Neuronal stem cell (in vitro differentiated cells): ENCODE measurements at regions not wholly inside any gene's neighbourhood (a gene's known extent, or its start where the extent isn't known, plus 50 kb on each side); places are given as distances from the start of the nearest gene placed in this dataset.
A peak's percentile ranks its signal among the peaks of the same experiment; 100 is the strongest.
"Not testable (repeated sequence)": the region's sequence is repeated elsewhere in the genome, so short reads cannot be mapped to it uniquely, and the experiment has no call there.

ENCODE experiments used
- DNase-seq: peaks from one replicate; pipeline ENCODE4 v3.0.0-alpha.2; 2013; ENCODE audit warnings: low spot score
- H2AFZ ChIP-seq: one replicate; pipeline ENCODE4 v1.6.1; 2013; ENCODE audit warnings: mild to moderate bottlenecking, low read length, inconsistent platforms
- H2AK5ac ChIP-seq: 2 replicates; pipeline ENCODE4 v1.6.1; 2013; ENCODE audit warnings: low read depth, mild to moderate bottlenecking, inconsistent platforms, low read length, moderate library complexity, mixed read lengths
- H2BK120ac ChIP-seq: 2 replicates; pipeline ENCODE4 v1.6.1; 2013; ENCODE audit warnings: low read depth, mild to moderate bottlenecking, inconsistent platforms, low read length, moderate library complexity, mixed read lengths
- H2BK12ac ChIP-seq: one replicate; pipeline ENCODE4 v1.6.1; 2013; ENCODE audit warnings: low read length, inconsistent platforms
- H2BK15ac ChIP-seq: 2 replicates; pipeline ENCODE4 v1.6.1; 2013; ENCODE audit warnings: mild to moderate bottlenecking, low read length, inconsistent platforms, mixed read lengths
- H2BK5ac ChIP-seq: one replicate; pipeline ENCODE4 v1.6.1; 2013; ENCODE audit warnings: inconsistent platforms, mild to moderate bottlenecking, low read length, moderate library complexity
- H3K14ac ChIP-seq: one replicate; pipeline ENCODE4 v1.6.1; 2013; ENCODE audit warnings: low read length, inconsistent platforms
- H3K18ac ChIP-seq: 2 replicates; pipeline ENCODE4 v1.6.1; 2013; ENCODE audit warnings: low read length, inconsistent platforms
- H3K23ac ChIP-seq: 2 replicates; pipeline ENCODE4 v1.6.1; 2013; ENCODE audit warnings: low read depth, mild to moderate bottlenecking, mixed read lengths, low read length, inconsistent platforms; ENCODE audit not compliant: poor library complexity
- H3K27ac ChIP-seq: replicated peaks from 3 replicates; pipeline ENCODE4 v1.5.1; 2013; ENCODE audit warnings: low read length, inconsistent platforms
- H3K27me3 ChIP-seq, 3 experiments: 2 replicates each; pipeline ENCODE4 v1.6.1; 2013; ENCODE audit warnings: low read length in 3 of 3, mild to moderate bottlenecking in 2 of 3, inconsistent platforms in 1 of 3, low read depth in 1 of 3, mixed read lengths in 1 of 3, moderate library complexity in 1 of 3; ENCODE audit not compliant: control insufficient read depth in 3 of 3, insufficient read depth in 3 of 3
- H3K36me3 ChIP-seq, 2 donors: replicated peaks in 1 of 2; 2 replicates each; pipeline ENCODE4 v1.6.1; 2013; ENCODE audit warnings: low read length in 2 of 2; ENCODE audit not compliant: control insufficient read depth in 2 of 2, insufficient read depth in 2 of 2
- H3K4ac ChIP-seq: 2 replicates; pipeline ENCODE4 v1.6.1; 2013; ENCODE audit warnings: inconsistent platforms, mild to moderate bottlenecking, low read length, moderate library complexity
- H3K4me1 ChIP-seq, 2 donors: 1 replicate in 1 of 2; 2 replicates in 1 of 2; pipeline ENCODE4 v1.6.1; 2013; ENCODE audit warnings: low read length in 2 of 2, low read depth in 1 of 2; ENCODE audit not compliant: control insufficient read depth in 2 of 2, insufficient read depth in 1 of 2
- H3K4me2 ChIP-seq: one replicate; pipeline ENCODE4 v1.6.1; 2013; ENCODE audit warnings: mild to moderate bottlenecking, low read length, inconsistent platforms; ENCODE audit not compliant: insufficient read depth, poor library complexity, severe bottlenecking
- H3K4me3 ChIP-seq, 2 donors: 2 replicates each; pipeline ENCODE4 v1.5.1; 2013; ENCODE audit warnings: low read length in 2 of 2, mild to moderate bottlenecking in 2 of 2, inconsistent platforms in 1 of 2, moderate library complexity in 1 of 2
- H3K79me1 ChIP-seq: one replicate; pipeline ENCODE4 v1.6.1; 2013; ENCODE audit warnings: low read depth, mild to moderate bottlenecking, inconsistent platforms, low read length, moderate library complexity
- H3K9ac ChIP-seq: one replicate; pipeline ENCODE4 v1.6.1; 2013; ENCODE audit warnings: mild to moderate bottlenecking, low read depth, low read length, inconsistent platforms; ENCODE audit not compliant: poor library complexity
- H3K9me3 ChIP-seq, 2 donors: replicated peaks in 1 of 2; 2 replicates each; pipeline versions ENCODE3 to v1.6.1; 2013; ENCODE audit warnings: low read length in 2 of 2, mild to moderate bottlenecking in 2 of 2, inconsistent platforms in 1 of 2, low read depth in 1 of 2, mixed read lengths in 1 of 2, moderate library complexity in 1 of 2; ENCODE audit not compliant: control insufficient read depth in 2 of 2, insufficient read depth in 1 of 2
- H4K8ac ChIP-seq: one replicate; pipeline ENCODE4 v1.6.1; 2013; ENCODE audit warnings: low read depth, mild to moderate bottlenecking, inconsistent platforms, low read length, moderate library complexity
- H4K91ac ChIP-seq: one replicate; pipeline ENCODE4 v1.6.1; 2013; ENCODE audit warnings: low read length, low read depth, mild to moderate bottlenecking, inconsistent platforms; ENCODE audit not compliant: poor library complexity
- WGBS, 2 donors: extraction: QIAGEN DNeasy Blood & Tissue Kit; methylation state at CpG; one replicate each; pipeline ENCODE4 v1.1.7; 2013; ENCODE audit warnings: missing lambda C conversion rate in 2 of 2, mixed read lengths in 1 of 2; ENCODE audit not compliant: insufficient read length in 2 of 2, insufficient replicate concordance in 1 of 2; ENCODE audit errors: extremely low coverage in 2 of 2; 5-methylcytosine and 5-hydroxymethylcytosine counted together

GRCh38 chr14:35215110-35215813 lies 76.9 kb upstream of the PSMA6 start:
- Histone ChIP-seq H4K8ac (no peak overlapping the region), H3K27me3 (no peaks in the 10 kb centered on the region), H3K4me3 (no peak overlapping the region), H3K9me3 (no peaks in the 10 kb centered on the region), H3K23ac (no peak overlapping the region), H2BK120ac (no peak overlapping the region), H2BK5ac (no peak overlapping the region), H3K18ac (no peak overlapping the region), H3K4me2 (no peak overlapping the region), H3K36me3 (peaks cover 0 to 2% of the 10 kb centered on the region in 2 donors), H2BK12ac (no peak overlapping the region), H3K27ac (no peak overlapping the region), H2BK15ac (no peak overlapping the region), H3K79me1 (peaks cover 3% of the 10 kb centered on the region), H2AK5ac (no peak overlapping the region), H3K14ac (no peak overlapping the region), H3K4me1 (peaks cover 0 to 2% of the 10 kb centered on the region in 2 donors), H3K9ac (no peak overlapping the region), H4K91ac (no peak overlapping the region), H3K4ac (no peak overlapping the region), H2AFZ (no peak overlapping the region)
- WGBS, 2 donors: no CpG with 5 or more reads among the region's 5 CpGs
- peak; percentile 30 for DNase-seq

- not testable (repeated sequence) for H4K8ac ChIP-seq, H2BK120ac ChIP-seq, H2BK12ac ChIP-seq, H3K27ac ChIP-seq, H2BK15ac ChIP-seq, H3K79me1 ChIP-seq, H3K4me3 ChIP-seq, H3K14ac ChIP-seq, H3K36me3 ChIP-seq, H3K18ac ChIP-seq, H3K4me2 ChIP-seq, H3K4ac ChIP-seq, H3K27me3 ChIP-seq, H3K9ac ChIP-seq, H4K91ac ChIP-seq, H3K9me3 ChIP-seq, H3K4me1 ChIP-seq, H2AK5ac ChIP-seq, H2BK5ac ChIP-seq, H2AFZ ChIP-seq, H3K23ac ChIP-seq, DNase-seq
- no CpG with 5 or more reads among the region's 2 CpGs for WGBS, 2 donors
Measured at GRCh38 chr14:35218176-35218575, 74.0 kb upstream of the PSMA6 start.

GRCh38 chr14:35218963-35219362 lies 73.2 kb upstream of the PSMA6 start:
- Histone ChIP-seq H2BK15ac (no peak overlapping the region), H3K27me3 (no peaks in the 10 kb centered on the region), H2AK5ac (no peak overlapping the region), H3K27ac (no peak overlapping the region), H3K79me1 (peaks cover 3% of the 10 kb centered on the region), H2AFZ (no peak overlapping the region), H4K91ac (no peak overlapping the region), H3K9me3 (no peaks in the 10 kb centered on the region), H3K18ac (no peak overlapping the region), H3K23ac (no peak overlapping the region), H2BK5ac (no peak overlapping the region), H2BK12ac (no peak overlapping the region), H2BK120ac (no peak overlapping the region), H3K9ac (peak overlapping the region; percentile 3), H3K4me2 (no peak overlapping the region), H3K14ac (no peak overlapping the region), H3K4me1 (peaks cover 0 to 2% of the 10 kb centered on the region in 2 donors), H4K8ac (no peak overlapping the region), H3K4me3 (peak overlapping the region in 1 of 2 donors; percentile 46), H3K36me3 (peaks cover 0 to 2% of the 10 kb centered on the region in 2 donors), H3K4ac (no peak overlapping the region)
- no peak for DNase-seq
- no CpG with 5 or more reads among the region's 6 CpGs for WGBS, 2 donors

DNA sequence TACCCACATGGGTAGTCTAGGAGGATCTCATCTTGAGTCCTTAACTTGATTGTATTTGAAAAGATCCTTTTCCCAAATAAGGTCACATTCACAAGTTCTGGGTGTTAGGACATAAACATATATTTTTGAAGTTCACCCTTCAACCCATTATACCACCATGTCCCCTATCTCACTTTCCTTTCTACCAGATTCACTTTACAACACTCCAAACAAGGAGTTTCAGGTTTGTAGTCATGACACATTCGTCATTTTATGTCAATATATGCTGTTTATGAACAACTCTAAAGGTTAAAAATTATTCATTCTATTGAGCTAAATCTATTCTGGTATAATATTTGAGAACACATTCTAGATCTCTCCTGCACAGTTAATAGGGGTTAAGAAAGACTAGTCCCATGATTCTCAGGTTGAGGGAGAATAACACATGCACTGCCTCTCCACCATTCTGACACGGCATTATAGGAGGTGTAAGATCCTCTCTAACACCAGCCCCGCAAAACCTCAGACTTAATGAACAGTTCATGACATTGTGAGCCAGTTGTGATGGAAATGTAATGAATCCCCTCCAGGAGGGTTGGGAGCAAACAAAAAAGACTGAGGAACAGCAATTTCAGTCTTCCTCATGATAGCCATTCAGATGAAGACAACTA lies 72.0 kb upstream of the PSMA6 start:
- Histone ChIP-seq H3K14ac (no peak overlapping the region), H3K4me2 (no peak overlapping the region), H2BK12ac (no peak overlapping the region), H3K36me3 (peaks cover 0 to 2% of the 10 kb centered on the region in 2 donors), H3K4me1 (peaks cover 0 to 2% of the 10 kb centered on the region in 2 donors), H3K23ac (no peak overlapping the region), H3K9ac (no peak overlapping the region), H4K91ac (no peak overlapping the region), H2AK5ac (no peak overlapping the region), H3K27ac (no peak overlapping the region), H3K9me3 (no peaks in the 10 kb centered on the region), H2BK5ac (no peak overlapping the region), H4K8ac (no peak overlapping the region), H3K79me1 (peaks cover 3% of the 10 kb centered on the region), H2BK15ac (no peak overlapping the region), H2AFZ (no peak overlapping the region), H3K4me3 (no peak overlapping the region), H2BK120ac (no peak overlapping the region), H3K18ac (no peak overlapping the region), H3K4ac (no peak overlapping the region), H3K27me3 (no peaks in the 10 kb centered on the region)
- WGBS, 2 donors: no CpG with 5 or more reads among the region's 3 CpGs
- DNase-seq: no peak
